DND-41 (cell line): ENCODE measurements at regions not wholly inside any gene's neighbourhood (a gene's known extent, or its start where the extent isn't known, plus 50 kb on each side); places are given as distances from the start of the nearest gene placed in this dataset.

Experiments used
- ATAC-seq: fragments of 200-7000 bp; cut with Tn5 transposase; 3 replicates; pipeline ENCODE4 v1.9.1; 2021; ENCODE audit warnings: low read depth; ENCODE audit not compliant: insufficient read depth
- DNase-seq: peaks from one replicate; pipeline ENCODE4 v3.0.0-alpha.2; 2020
- H2AFZ ChIP-seq: 2 replicates; pipeline ENCODE4 v1.6.0; 2012; ENCODE audit warnings: low read depth, low read length
- H3K27ac ChIP-seq: 2 replicates; pipeline ENCODE4 v1.5.1; 2012; ENCODE audit warnings: low read length, inconsistent platforms
- H3K27me3 ChIP-seq: fragments of 200-600 bp; sonication (generic); 2 replicates; pipeline ENCODE4 v1.6.0; 2012; ENCODE audit warnings: low read length, mild to moderate bottlenecking, inconsistent platforms; ENCODE audit not compliant: insufficient read depth, poor library complexity
- H3K36me3 ChIP-seq: 2 replicates; pipeline ENCODE4 v1.5.1; 2012; ENCODE audit warnings: low read length, inconsistent platforms; ENCODE audit not compliant: insufficient read depth
- H3K4me1 ChIP-seq: 2 replicates; pipeline ENCODE4 v1.5.1; 2012; ENCODE audit warnings: mild to moderate bottlenecking, low read length; ENCODE audit not compliant: insufficient read depth
- H3K4me2 ChIP-seq: 2 replicates; pipeline ENCODE4 v1.6.0; 2012; ENCODE audit warnings: mild to moderate bottlenecking, moderate library complexity, low read length, inconsistent platforms; ENCODE audit not compliant: insufficient read depth
- H3K4me3 ChIP-seq, 2 experiments: fragments of 200-600 bp in 1 of 2; shearing (Covaris generic) in 1 of 2; 2 replicates each; pipeline ENCODE4 v1.5.1; 2012 to 2016; ENCODE audit warnings: inconsistent platforms in 2 of 2, low read length in 2 of 2, mild to moderate bottlenecking in 2 of 2, low read depth in 1 of 2, moderate library complexity in 1 of 2
- H3K79me2 ChIP-seq: 2 replicates; pipeline ENCODE4 v1.6.0; 2012; ENCODE audit warnings: low read length, inconsistent platforms; ENCODE audit not compliant: insufficient read depth
- H3K9ac ChIP-seq: 2 replicates; pipeline ENCODE4 v1.6.0; 2012; ENCODE audit warnings: low read depth, mild to moderate bottlenecking, inconsistent platforms, low read length, moderate library complexity
- H3K9me3 ChIP-seq: 2 replicates; pipeline ENCODE4 v1.5.1; 2012; ENCODE audit warnings: low read length, moderate library complexity, mild to moderate bottlenecking, inconsistent platforms; ENCODE audit not compliant: insufficient read depth, severe bottlenecking
- H4K20me1 ChIP-seq: 2 replicates; pipeline ENCODE4 v1.6.0; 2012; ENCODE audit warnings: low read length; ENCODE audit not compliant: insufficient read depth
- EZH2 ChIP-seq: IDR thresholded peaks from 3 replicates; pipeline ENCODE4 v1.6.1; 2012; ENCODE audit warnings: borderline replicate concordance, low read depth, mild to moderate bottlenecking, moderate library complexity, low read length, inconsistent platforms; ENCODE audit not compliant: severe bottlenecking
- TF ChIP-seq, protein P1 (sequence below): IDR thresholded peaks from 2 replicates; pipeline ENCODE4 v1.5.1; 2012; ENCODE audit warnings: borderline replicate concordance, low read length, moderate library complexity, mild to moderate bottlenecking; ENCODE audit not compliant: poor library complexity, severe bottlenecking; ENCODE audit errors: extremely low read depth

DNA sequence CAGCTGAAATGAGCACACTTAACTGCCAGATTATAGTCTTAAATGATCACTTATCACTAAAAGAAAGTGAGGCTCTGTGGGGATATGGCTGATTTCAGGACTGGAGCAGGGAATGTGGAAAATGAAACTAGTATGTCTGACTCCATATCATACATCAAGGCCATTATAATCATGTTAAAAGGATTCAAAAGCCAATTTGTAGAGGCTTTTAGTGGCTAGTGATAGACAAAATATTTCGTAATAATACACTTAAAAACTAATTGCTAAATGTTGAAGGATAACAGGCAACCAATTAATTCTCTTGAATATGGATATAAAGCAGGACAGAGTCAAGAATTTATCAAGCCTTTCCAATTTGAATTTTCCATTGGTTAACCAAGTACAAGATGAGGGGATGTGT is 358.1 kb upstream of the NDST3 start:
- TF ChIP-seq, protein P1, sequence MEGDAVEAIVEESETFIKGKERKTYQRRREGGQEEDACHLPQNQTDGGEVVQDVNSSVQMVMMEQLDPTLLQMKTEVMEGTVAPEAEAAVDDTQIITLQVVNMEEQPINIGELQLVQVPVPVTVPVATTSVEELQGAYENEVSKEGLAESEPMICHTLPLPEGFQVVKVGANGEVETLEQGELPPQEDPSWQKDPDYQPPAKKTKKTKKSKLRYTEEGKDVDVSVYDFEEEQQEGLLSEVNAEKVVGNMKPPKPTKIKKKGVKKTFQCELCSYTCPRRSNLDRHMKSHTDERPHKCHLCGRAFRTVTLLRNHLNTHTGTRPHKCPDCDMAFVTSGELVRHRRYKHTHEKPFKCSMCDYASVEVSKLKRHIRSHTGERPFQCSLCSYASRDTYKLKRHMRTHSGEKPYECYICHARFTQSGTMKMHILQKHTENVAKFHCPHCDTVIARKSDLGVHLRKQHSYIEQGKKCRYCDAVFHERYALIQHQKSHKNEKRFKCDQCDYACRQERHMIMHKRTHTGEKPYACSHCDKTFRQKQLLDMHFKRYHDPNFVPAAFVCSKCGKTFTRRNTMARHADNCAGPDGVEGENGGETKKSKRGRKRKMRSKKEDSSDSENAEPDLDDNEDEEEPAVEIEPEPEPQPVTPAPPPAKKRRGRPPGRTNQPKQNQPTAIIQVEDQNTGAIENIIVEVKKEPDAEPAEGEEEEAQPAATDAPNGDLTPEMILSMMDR, result no peak
- TF ChIP-seq EZH2, result no peak
- Histone ChIP-seq H3K9ac (no peak overlapping the region), H3K36me3 (no peaks in the 10 kb centered on the region), H3K4me3 (no peak overlapping the region), H3K9me3 (no peaks in the 10 kb centered on the region), H3K79me2 (no peaks in the 10 kb centered on the region), H2AFZ (no peak overlapping the region), H3K27me3 (no peaks in the 10 kb centered on the region), H3K4me1 (no peaks in the 10 kb centered on the region), H3K27ac (no peak overlapping the region), H4K20me1 (no peaks in the 10 kb centered on the region), H3K4me2 (no peak overlapping the region)
- ATAC-seq (no peak), DNase-seq (no peak)

DNA sequence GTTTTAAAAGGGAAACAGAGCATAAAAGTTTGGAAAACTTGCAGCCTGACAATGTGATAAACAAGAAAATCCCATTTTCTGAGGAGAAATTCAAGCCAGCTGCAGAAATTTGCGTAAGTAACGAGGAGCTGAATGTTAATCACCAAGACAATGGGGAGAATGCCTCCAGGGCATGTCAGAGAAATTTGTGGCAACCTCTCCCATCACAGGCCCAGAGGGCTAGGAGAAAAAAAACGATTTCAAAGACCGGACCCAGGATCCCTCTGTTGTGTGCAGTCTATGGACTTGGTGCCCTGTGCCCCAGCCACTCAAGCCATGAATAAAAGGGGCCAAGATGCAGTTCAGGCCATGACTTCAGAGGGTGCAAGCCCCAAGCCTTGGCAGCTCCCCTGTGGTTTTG is 355.4 kb upstream of the NDST3 start:
- no peaks in the 10 kb centered on the region for H3K27me3 ChIP-seq
- no peaks in the 10 kb centered on the region for H3K4me1 ChIP-seq
- H3K9ac ChIP-seq, result no peak overlapping the region
- no peaks in the 10 kb centered on the region for H3K9me3 ChIP-seq
- no peak for ATAC-seq
- H3K4me3 ChIP-seq, result no peak overlapping the region
- DNase-seq, result no peak
- no peaks in the 10 kb centered on the region for H3K79me2 ChIP-seq
- H3K36me3 ChIP-seq, result no peaks in the 10 kb centered on the region
- no peak overlapping the region for H3K27ac ChIP-seq
- no peaks in the 10 kb centered on the region for H4K20me1 ChIP-seq
- TF ChIP-seq, protein P1, result no peak
- TF ChIP-seq EZH2, result no peak
- H2AFZ ChIP-seq, result no peak overlapping the region
- no peak overlapping the region for H3K4me2 ChIP-seq

DNA sequence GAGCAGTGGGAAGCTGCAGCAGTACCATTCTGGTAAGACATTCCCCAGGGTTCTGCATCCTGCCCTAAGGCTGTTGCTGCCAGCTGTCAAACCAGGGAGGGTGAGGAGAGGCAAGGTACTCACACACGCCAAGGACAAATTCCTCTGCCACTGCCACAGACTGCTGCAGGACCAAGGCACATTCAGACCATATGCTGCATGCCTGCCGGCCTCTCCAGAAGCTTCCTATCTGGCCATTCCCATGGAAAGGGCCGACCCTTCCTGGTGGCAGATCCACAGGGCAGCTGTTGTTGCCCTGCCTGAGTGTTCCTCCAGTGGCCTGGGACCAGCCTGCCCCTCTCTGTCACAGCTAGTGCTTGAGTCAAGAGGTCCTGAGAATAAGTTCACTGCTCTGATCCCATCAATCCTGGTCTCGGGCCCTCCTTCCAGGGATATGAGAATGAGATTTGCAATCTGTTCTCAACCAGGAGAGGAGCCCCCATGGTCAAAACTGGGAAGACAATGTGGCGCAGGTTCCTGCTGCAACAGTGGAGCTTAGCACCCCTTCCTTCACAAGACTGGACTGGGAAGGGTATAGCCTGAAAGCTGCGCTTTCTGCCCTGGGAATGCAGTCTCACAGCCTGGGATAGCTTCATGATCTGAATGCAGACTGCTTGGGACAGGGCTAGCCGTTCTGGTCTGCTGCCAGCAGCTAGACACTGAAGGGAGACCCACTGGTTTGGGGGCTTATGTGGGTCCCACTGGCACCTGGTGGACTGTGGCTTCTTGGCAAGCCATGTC is 342.5 kb upstream of the NDST3 start:
- Histone ChIP-seq H3K4me3 (no peak overlapping the region), H3K9ac (no peak overlapping the region), H3K27ac (no peak overlapping the region), H3K79me2 (no peaks in the 10 kb centered on the region), H2AFZ (no peak overlapping the region), H4K20me1 (no peaks in the 10 kb centered on the region), H3K4me2 (no peak overlapping the region), H3K36me3 (no peaks in the 10 kb centered on the region), H3K4me1 (no peaks in the 10 kb centered on the region), H3K27me3 (no peaks in the 10 kb centered on the region), H3K9me3 (no peaks in the 10 kb centered on the region)
- no peak for DNase-seq
- TF ChIP-seq, protein P1, result no peak
- no peak for TF ChIP-seq EZH2
- no peak for ATAC-seq
